ENCODE measurements at regions not wholly inside any gene's neighbourhood (a gene's known extent, or its start where the extent isn't known, plus 50 kb on each side); places are given as distances from the start of the nearest gene placed in this dataset.

- in situ Hi-C loops (cut with MboI; ENCODE audit: low sequenced_read_pairs, unreplicated experiment) = no loop called here
Observed at GRCh38 chr12:87778065-87778464, 251.1 kb downstream of the C12orf50 start.

GRCh38 chr12:87775784-87776183, 253.4 kb downstream of the C12orf50 start:
- TF ChIP-seq CTCF (IDR thresholded peaks at IDR 0.05; ENCODE audit: borderline replicate concordance, control extremely low read depth, extremely low read depth, insufficient read depth, missing control alignments) = no peak
- DNase-seq (ENCODE audit: low spot score) = no peak
- in situ Hi-C loops (cut with MboI; ENCODE audit: low sequenced_read_pairs, unreplicated experiment) = no loop called here

More at GRCh38 chr12:87778065-87778464, 251.1 kb downstream of the C12orf50 start:
- TF ChIP-seq CTCF (IDR thresholded peaks at IDR 0.05; ENCODE audit: borderline replicate concordance, control extremely low read depth, extremely low read depth, insufficient read depth, missing control alignments) = no peak
- DNase-seq (ENCODE audit: low spot score) = no peak

DNA sequence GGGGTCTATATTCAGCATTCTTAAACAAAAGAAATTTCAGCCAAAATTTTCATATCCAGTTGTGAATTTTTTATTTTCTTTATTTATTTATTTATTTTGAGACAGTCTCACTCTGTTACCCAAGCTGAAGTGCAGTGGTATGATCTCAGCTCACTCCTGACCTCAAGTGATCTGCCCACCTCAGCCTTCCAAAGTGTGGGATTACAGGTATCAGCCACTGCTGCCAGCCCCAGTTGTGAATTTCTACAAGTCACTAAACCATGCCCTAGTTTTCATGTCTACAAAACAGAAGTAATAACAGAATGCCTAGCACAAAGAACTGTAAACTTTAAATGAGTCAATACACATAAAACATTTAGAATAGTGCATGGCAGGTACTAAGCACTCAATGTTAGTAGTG, 254.2 kb downstream of the C12orf50 start:
- no peak for DNase-seq (ENCODE audit: low spot score)
- no peak for TF ChIP-seq CTCF (IDR thresholded peaks at IDR 0.05; ENCODE audit: borderline replicate concordance, control extremely low read depth, extremely low read depth, insufficient read depth, missing control alignments)

GRCh38 chr12:87772401-87772800, 256.8 kb downstream of the C12orf50 start:
- TF ChIP-seq CTCF (IDR thresholded peaks at IDR 0.05; ENCODE audit: borderline replicate concordance, control extremely low read depth, extremely low read depth, insufficient read depth, missing control alignments) = no peak
- DNase-seq (ENCODE audit: low spot score) = no peak
- in situ Hi-C loops (cut with MboI; ENCODE audit: low sequenced_read_pairs, unreplicated experiment) = no loop called here

More for the DNA sequence above, 254.2 kb downstream of the C12orf50 start:
- in situ Hi-C loops (cut with MboI; ENCODE audit: low sequenced_read_pairs, unreplicated experiment) = no loop called here

GRCh38 chr12:87768501-87769287, 260.5 kb downstream of the C12orf50 start:
- TF ChIP-seq CTCF (IDR thresholded peaks at IDR 0.05; ENCODE audit: borderline replicate concordance, control extremely low read depth, extremely low read depth, insufficient read depth, missing control alignments) = no peak
- DNase-seq (ENCODE audit: low spot score) = no peak
- in situ Hi-C loops (cut with MboI; ENCODE audit: low sequenced_read_pairs, unreplicated experiment) = no loop called here

GRCh38 chr12:87766044-87766443, 263.2 kb downstream of the C12orf50 start:
- in situ Hi-C loops (cut with MboI; ENCODE audit: low sequenced_read_pairs, unreplicated experiment) = no loop called here
- no peak for TF ChIP-seq CTCF (IDR thresholded peaks at IDR 0.05; ENCODE audit: borderline replicate concordance, control extremely low read depth, extremely low read depth, insufficient read depth, missing control alignments)
- no peak for DNase-seq (ENCODE audit: low spot score)

All from GM13976 (cell line).